ENCODE measurements at regions not wholly inside any gene's neighbourhood (a gene's known extent, or its start where the extent isn't known, plus 50 kb on each side); places are given as distances from the start of the nearest gene placed in this dataset.

GRCh38 chr2:128412181-128412871, 93.7 kb upstream of the HS6ST1 start:
- TF ChIP-seq, protein P1, sequence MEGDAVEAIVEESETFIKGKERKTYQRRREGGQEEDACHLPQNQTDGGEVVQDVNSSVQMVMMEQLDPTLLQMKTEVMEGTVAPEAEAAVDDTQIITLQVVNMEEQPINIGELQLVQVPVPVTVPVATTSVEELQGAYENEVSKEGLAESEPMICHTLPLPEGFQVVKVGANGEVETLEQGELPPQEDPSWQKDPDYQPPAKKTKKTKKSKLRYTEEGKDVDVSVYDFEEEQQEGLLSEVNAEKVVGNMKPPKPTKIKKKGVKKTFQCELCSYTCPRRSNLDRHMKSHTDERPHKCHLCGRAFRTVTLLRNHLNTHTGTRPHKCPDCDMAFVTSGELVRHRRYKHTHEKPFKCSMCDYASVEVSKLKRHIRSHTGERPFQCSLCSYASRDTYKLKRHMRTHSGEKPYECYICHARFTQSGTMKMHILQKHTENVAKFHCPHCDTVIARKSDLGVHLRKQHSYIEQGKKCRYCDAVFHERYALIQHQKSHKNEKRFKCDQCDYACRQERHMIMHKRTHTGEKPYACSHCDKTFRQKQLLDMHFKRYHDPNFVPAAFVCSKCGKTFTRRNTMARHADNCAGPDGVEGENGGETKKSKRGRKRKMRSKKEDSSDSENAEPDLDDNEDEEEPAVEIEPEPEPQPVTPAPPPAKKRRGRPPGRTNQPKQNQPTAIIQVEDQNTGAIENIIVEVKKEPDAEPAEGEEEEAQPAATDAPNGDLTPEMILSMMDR (optimal IDR thresholded peaks at IDR 0.05 in 1 of 3, IDR thresholded peaks at IDR 0.05 in 1 of 3, conservative IDR thresholded peaks at IDR 0.05 in 1 of 3; ENCODE audit: extremely low read depth in 1 of 3, insufficient read depth in 2 of 3, low read length in 3 of 3), result no peak
- TF ChIP-seq EZH2 (IDR thresholded peaks at IDR 0.05; ENCODE audit: low read length), result no peak
- H3K9me1 ChIP-seq (ENCODE audit: control insufficient read depth, extremely low read depth, insufficient read depth, low read length), result no peaks in the 10 kb centered on the region
- no peak overlapping the region for H3K27ac ChIP-seq (ENCODE audit: control insufficient read depth, insufficient read depth, low read length)
- H2AFZ ChIP-seq (ENCODE audit: control insufficient read depth, low read length), result no peak overlapping the region
- H3K4me1 ChIP-seq (ENCODE audit: control insufficient read depth, extremely low read depth, insufficient read depth, low read length), result peaks cover 16% of the 10 kb centered on the region
- no peaks in the 10 kb centered on the region for H4K20me1 ChIP-seq (ENCODE audit: control insufficient read depth, extremely low read depth, insufficient read depth, low read length)
- dilution Hi-C loops (cut with MboI; ENCODE audit: extremely low pct_ligation_motif_present, low sequenced_read_pairs), result no loop called here
- no peak for DNase-seq (ENCODE audit: low read depth, low spot score)
- no peak overlapping the region for H3K9ac ChIP-seq (ENCODE audit: control insufficient read depth, extremely low read depth, insufficient read depth, low read length)
- H3K36me3 ChIP-seq (ENCODE audit: control insufficient read depth in 2 of 2, extremely low read depth in 1 of 2, insufficient read depth in 2 of 2, low read length in 2 of 2), result no peaks in the 10 kb centered on the region
- H3K4me2 ChIP-seq (ENCODE audit: control insufficient read depth, extremely low read depth, insufficient read depth, low read depth, low read length), result no peak overlapping the region
- no peak for FAIRE-seq
- H3K4me3 ChIP-seq (ENCODE audit: control insufficient read depth in 2 of 3, extremely low read depth in 1 of 3, insufficient read depth in 2 of 3, low read depth in 1 of 3, low read length in 3 of 3), result no peak overlapping the region
- no peaks in the 10 kb centered on the region for H3K79me2 ChIP-seq (ENCODE audit: control insufficient read depth, insufficient read depth, low read length)
- no peaks in the 10 kb centered on the region for H3K9me3 ChIP-seq (ENCODE audit: control insufficient read depth, low read depth, low read length)
- H3K27me3 ChIP-seq (ENCODE audit: control insufficient read depth, extremely low read depth, insufficient read depth, low read length), result no peaks in the 10 kb centered on the region

- H3K79me2 ChIP-seq (ENCODE audit: control insufficient read depth, insufficient read depth, low read length), result no peaks in the 10 kb centered on the region
- DNase-seq (ENCODE audit: low read depth, low spot score) (no peak), FAIRE-seq (no peak)
- dilution Hi-C loops (cut with MboI; ENCODE audit: extremely low pct_ligation_motif_present, low sequenced_read_pairs), result no loop called here
- no peak overlapping the region for H3K9ac ChIP-seq (ENCODE audit: control insufficient read depth, extremely low read depth, insufficient read depth, low read length)
- H3K4me1 ChIP-seq (ENCODE audit: control insufficient read depth, extremely low read depth, insufficient read depth, low read length), result peaks cover 10% of the 10 kb centered on the region
- H3K27ac ChIP-seq (ENCODE audit: control insufficient read depth, insufficient read depth, low read length), result no peak overlapping the region
- H4K20me1 ChIP-seq (ENCODE audit: control insufficient read depth, extremely low read depth, insufficient read depth, low read length), result no peaks in the 10 kb centered on the region
- no peak overlapping the region for H2AFZ ChIP-seq (ENCODE audit: control insufficient read depth, low read length)
- no peaks in the 10 kb centered on the region for H3K36me3 ChIP-seq (ENCODE audit: control insufficient read depth in 2 of 2, extremely low read depth in 1 of 2, insufficient read depth in 2 of 2, low read length in 2 of 2)
- no peaks in the 10 kb centered on the region for H3K27me3 ChIP-seq (ENCODE audit: control insufficient read depth, extremely low read depth, insufficient read depth, low read length)
- no peaks in the 10 kb centered on the region for H3K9me3 ChIP-seq (ENCODE audit: control insufficient read depth, low read depth, low read length)
- no peak overlapping the region for H3K4me2 ChIP-seq (ENCODE audit: control insufficient read depth, extremely low read depth, insufficient read depth, low read depth, low read length)
- no peaks in the 10 kb centered on the region for H3K9me1 ChIP-seq (ENCODE audit: control insufficient read depth, extremely low read depth, insufficient read depth, low read length)
- H3K4me3 ChIP-seq (ENCODE audit: control insufficient read depth in 2 of 3, extremely low read depth in 1 of 3, insufficient read depth in 2 of 3, low read depth in 1 of 3, low read length in 3 of 3), result no peak overlapping the region
- TF ChIP-seq, protein P1 (optimal IDR thresholded peaks at IDR 0.05 in 1 of 3, IDR thresholded peaks at IDR 0.05 in 1 of 3, conservative IDR thresholded peaks at IDR 0.05 in 1 of 3; ENCODE audit: extremely low read depth in 1 of 3, insufficient read depth in 2 of 3, low read length in 3 of 3), result no peak
- TF ChIP-seq EZH2 (IDR thresholded peaks at IDR 0.05; ENCODE audit: low read length), result no peak
These were observed 94.5 kb upstream of the HS6ST1 start for GRCh38 chr2:128413014-128413717.
